GM12878 (cell line): ENCODE measurements at regions not wholly inside any gene's neighbourhood (a gene's known extent, or its start where the extent isn't known, plus 50 kb on each side); places are given as distances from the start of the nearest gene placed in this dataset.

Experiments
- ATAC-seq: fragments of 200-7000 bp; cut with Tn5 transposase; 3 replicates; pipeline ENCODE4 v1.9.1; 2020; ENCODE audit warnings: mild to moderate bottlenecking, moderate library complexity
- BruUV-seq: library from RNA; stranded (reverse); fragments of 400-500 nt; replicated peaks from 2 replicates; lab custom pipeline; 2021; lab: Mats Ljungman, UMichigan
- CTCF ChIA-PET: fragments of 300-600 bp; sonication (Branson Sonifier 250); formaldehyde crosslinking; extraction: SDS; loops from one replicate; lab custom pipeline; 2021; ENCODE audit warnings: inconsistent platforms; lab: Yijun Ruan, JAX
- POLR2A ChIA-PET: fragments of 350-600 bp; formaldehyde crosslinking; extraction: SDS; loops from one replicate; lab custom pipeline; 2021; ENCODE audit warnings: inconsistent platforms; lab: Charles Lee
- RAD21 ChIA-PET: fragments of 300-600 bp; sonication (Branson Sonifier 250); formaldehyde crosslinking; loops from one replicate; lab custom pipeline; 2023; ENCODE audit warnings: antibody characterized with exemption; ENCODE audit not compliant: unreplicated experiment; lab: Charles Lee
- SMC1A ChIA-PET: fragments of 300-600 bp; sonication (Branson Sonifier 250); formaldehyde crosslinking; loops from one replicate; lab custom pipeline; 2023; ENCODE audit not compliant: unreplicated experiment, uncharacterized antibody; lab: Charles Lee
- DNase-seq: peaks from one replicate; pipeline ENCODE4 v3.0.0-alpha.2; 2011; ENCODE audit warnings: low read depth, low spot score
- FAIRE-seq: peaks from 3 replicates; lab custom pipeline; 2011; peaks lifted over from hg19 to GRCh38; lab: Jason Lieb, UNC
- H2AFZ ChIP-seq: 2 replicates; pipeline ENCODE4 v1.6.0; 2011; ENCODE audit warnings: low read depth, low read length, control low read depth; ENCODE audit not compliant: control insufficient read depth
- H3K27ac ChIP-seq: 2 replicates; pipeline ENCODE4 v1.5.1; 2011; ENCODE audit warnings: control low read depth; ENCODE audit not compliant: control insufficient read depth, insufficient read depth
- H3K27me3 ChIP-seq, 2 experiments: replicated peaks in 1 of 2; 2 replicates each; pipeline versions ENCODE4 v1.6.0 to v1.6.1; 2011; ENCODE audit warnings: low read length in 1 of 2; ENCODE audit not compliant: control insufficient read depth in 2 of 2, insufficient read depth in 2 of 2
- H3K36me3 ChIP-seq, 2 experiments: 2 replicates each; pipeline ENCODE4 v1.5.1; 2011; ENCODE audit warnings: low read length in 1 of 2; ENCODE audit not compliant: control insufficient read depth in 2 of 2, insufficient read depth in 2 of 2
- H3K4me1 ChIP-seq: 2 replicates; pipeline ENCODE4 v1.6.1; 2011; ENCODE audit warnings: mild to moderate bottlenecking, low read length, moderate library complexity, mixed read lengths; ENCODE audit not compliant: control insufficient read depth, insufficient read depth
- H3K4me2 ChIP-seq: 2 replicates; pipeline ENCODE4 v1.6.0; 2011; ENCODE audit warnings: control low read depth; ENCODE audit not compliant: control insufficient read depth, insufficient read depth
- H3K4me3 ChIP-seq: fragments of 200-600 bp; sonication (generic); 2 replicates; pipeline ENCODE4 v1.5.1; 2016
- H3K79me2 ChIP-seq: 2 replicates; pipeline ENCODE4 v1.6.0; 2011; ENCODE audit warnings: low read length; ENCODE audit not compliant: control insufficient read depth, insufficient read depth
- H3K9ac ChIP-seq: 2 replicates; pipeline ENCODE4 v1.8.0; 2011; ENCODE audit warnings: low read length, control low read depth, mixed read lengths; ENCODE audit not compliant: control insufficient read depth, insufficient read depth
- H3K9me3 ChIP-seq: replicated peaks from 3 replicates; pipeline ENCODE4 v1.5.1; 2011; ENCODE audit warnings: mild to moderate bottlenecking, low read length; ENCODE audit not compliant: control insufficient read depth, insufficient read depth
- H4K20me1 ChIP-seq: 2 replicates; pipeline ENCODE4 v1.6.0; 2011; ENCODE audit not compliant: control insufficient read depth, insufficient read depth
- ATF7 ChIP-seq: fragments of 450-650 bp; IDR thresholded peaks from 2 replicates; pipeline ENCODE4 v1.6.1; 2016; ENCODE audit warnings: low read depth, mild to moderate bottlenecking
- BHLHE40 ChIP-seq, 2 experiments: fragments of 450-650 bp in 1 of 2; IDR thresholded peaks; 2 replicates each; pipeline ENCODE4 v1.6.1; 2011 to 2017; ENCODE audit warnings: low read depth in 2 of 2, borderline replicate concordance in 1 of 2, improper control_type of control experiment in 1 of 2, low read length in 1 of 2, mild to moderate bottlenecking in 1 of 2
- CREB1 ChIP-seq: IDR thresholded peaks from 2 replicates; pipeline ENCODE4 v1.6.1; 2012; ENCODE audit warnings: low read depth, mild to moderate bottlenecking, inconsistent platforms
- EGR1 ChIP-seq, 2 experiments: IDR thresholded peaks; 1 replicate in 1 of 2; 2 replicates in 1 of 2; pipeline ENCODE4 v1.6.1; 2011 to 2012; ENCODE audit warnings: low read depth in 2 of 2, low read length in 2 of 2, borderline replicate concordance in 1 of 2, mild to moderate bottlenecking in 1 of 2, moderate library complexity in 1 of 2
- ETV6 ChIP-seq, 2 experiments: fragments of 450-650 bp in 1 of 2; IDR thresholded peaks in 1 of 2; conservative IDR thresholded peaks in 1 of 2; 2 replicates each; pipeline ENCODE4 v1.6.1; 2014; ENCODE audit warnings: antibody characterized with exemption in 1 of 2, borderline replicate concordance in 1 of 2, low read depth in 1 of 2, mild to moderate bottlenecking in 1 of 2, moderate library complexity in 1 of 2
- GABPA ChIP-seq: IDR thresholded peaks from 2 replicates; pipeline ENCODE4 v1.6.1; 2014; ENCODE audit warnings: antibody characterized with exemption, low read depth, mild to moderate bottlenecking, inconsistent platforms
- IKZF1 ChIP-seq: fragments of 450-650 bp; conservative IDR thresholded peaks from 2 replicates; pipeline ENCODE4 v1.6.1; 2017; ENCODE audit warnings: antibody characterized with exemption, mild to moderate bottlenecking
- JUND ChIP-seq: IDR thresholded peaks from 2 replicates; pipeline ENCODE4 v1.6.1; 2012; ENCODE audit warnings: low read depth, mild to moderate bottlenecking, low read length, improper control_type of control experiment, moderate library complexity
- KAT2A ChIP-seq: conservative IDR thresholded peaks from 2 replicates; pipeline ENCODE4 v1.6.1; 2011; ENCODE audit warnings: low read depth, low read length; ENCODE audit not compliant: control insufficient read depth
- KLF5 ChIP-seq: fragments of 450-650 bp; IDR thresholded peaks from 2 replicates; pipeline ENCODE4 v1.6.1; 2014; ENCODE audit warnings: mild to moderate bottlenecking; ENCODE audit not compliant: partially characterized antibody
- RFX5 ChIP-seq: IDR thresholded peaks from 2 replicates; pipeline ENCODE4 v1.6.1; 2011; ENCODE audit warnings: low read depth, low read length, improper control_type of control experiment
- SPI1 ChIP-seq: IDR thresholded peaks from 2 replicates; pipeline ENCODE4 v1.6.1; 2011; ENCODE audit warnings: low read depth, mild to moderate bottlenecking, low read length, moderate library complexity, borderline replicate concordance; ENCODE audit not compliant: insufficient read depth
- SUZ12 ChIP-seq: fragments of 200-600 bp; sonication (generic); IDR thresholded peaks from one replicate; pipeline ENCODE4 v1.6.1; 2018; ENCODE audit warnings: antibody characterized with exemption, mild to moderate bottlenecking; ENCODE audit not compliant: unreplicated experiment
- TCF12 ChIP-seq: IDR thresholded peaks from 2 replicates; pipeline ENCODE4 v1.6.1; 2011; ENCODE audit warnings: low read depth, mild to moderate bottlenecking, low read length
- ZNF274 ChIP-seq: IDR thresholded peaks from one replicate; pipeline ENCODE4 v1.8.0; 2011; ENCODE audit not compliant: insufficient read length, insufficient read depth
- ZNF384 ChIP-seq: IDR thresholded peaks from 2 replicates; pipeline ENCODE4 v1.6.1; 2012; ENCODE audit warnings: low read depth, mild to moderate bottlenecking, low read length, improper control_type of control experiment, borderline replicate concordance
- WGBS: methylation state at CpG from one replicate; pipeline ENCODE4 v1.1.6; 2016; ENCODE audit warnings: low lambda C conversion rate; ENCODE audit not compliant: insufficient replicate concordance, insufficient coverage; ENCODE audit errors: missing lambda C conversion rate; 5-methylcytosine and 5-hydroxymethylcytosine counted together
- in situ Hi-C: fragments of 300-500 bp; cut with MboI; formaldehyde crosslinking; loops from 9 replicates; pipeline ENCODE4 v1.14.3; 2018; ENCODE audit warnings: mixed read lengths
- intact Hi-C: fragments of 100-400 bp; cut with micrococcal nuclease; formaldehyde crosslinking; loops from one replicate; pipeline ENCODE4 v1.14.2; 2022; ENCODE audit not compliant: unreplicated experiment
- TF ChIP-seq, protein P1 (sequence below): fragments of 450-650 bp; IDR thresholded peaks from 2 replicates; pipeline ENCODE4 v1.6.1; 2017; ENCODE audit warnings: low read depth, mild to moderate bottlenecking, moderate library complexity
- TF ChIP-seq, protein P2 (sequence below): fragments of 450-650 bp; IDR thresholded peaks from 2 replicates; pipeline ENCODE4 v1.6.1; 2014; ENCODE audit warnings: mild to moderate bottlenecking
- TF ChIP-seq, protein P3 (sequence below): fragments of 450-650 bp; formaldehyde crosslinking; IDR thresholded peaks from 2 replicates; pipeline ENCODE4 v1.4.0; 2020; ENCODE audit warnings: mild to moderate bottlenecking, moderate library complexity

DNA sequence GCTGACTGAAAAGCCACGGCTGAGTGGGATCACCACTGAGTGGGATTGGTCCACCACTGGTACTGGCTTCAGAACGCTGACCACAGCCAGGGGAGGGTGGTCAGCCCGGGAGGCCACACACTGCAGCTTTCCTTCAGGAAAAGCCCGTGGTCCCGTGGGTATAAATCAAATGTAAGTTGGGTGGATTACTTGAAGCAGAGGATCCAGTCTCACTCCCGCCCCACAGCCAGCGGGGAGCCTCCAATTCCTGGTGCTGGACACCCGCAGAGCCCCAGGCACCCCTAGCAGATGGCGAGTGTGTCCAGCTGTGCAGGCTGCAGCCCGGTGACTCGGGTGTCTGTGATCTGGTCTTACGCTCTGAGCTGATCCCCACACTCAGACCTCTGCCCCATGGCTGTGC, 231.1 kb upstream of the ZNF32 start:
- RAD21 ChIA-PET: no interaction called here
- Histone ChIP-seq H3K9me3 (no peaks in the 10 kb centered on the region), H3K79me2 (no peaks in the 10 kb centered on the region), H3K4me2 (no peak overlapping the region), H3K27ac (no peak overlapping the region), H3K36me3 (no peaks in the 10 kb centered on the region), H3K4me1 (no peaks in the 10 kb centered on the region), H2AFZ (no peak overlapping the region), H4K20me1 (no peaks in the 10 kb centered on the region), H3K27me3 (peaks cover 0 to 3% of the 10 kb centered on the region in 2 experiments; a peak in 3 of 4 replicates), H3K9ac (no peak overlapping the region), H3K4me3 (no peak overlapping the region)
- no peak for ATAC-seq
- no peak for DNase-seq
- SMC1A ChIA-PET: no interaction called here
- POLR2A ChIA-PET: no interaction called here
- FAIRE-seq: no peak
- TF ChIP-seq ZNF274: no peak
- no peak for TF ChIP-seq EGR1 (IDR thresholded peaks at IDR 0.05; ENCODE audit: borderline replicate concordance in 1 of 2, low read depth in 2 of 2, low read length in 2 of 2)
- TF ChIP-seq ZNF384: no peak
- TF ChIP-seq KAT2A: no peak
- TF ChIP-seq IKZF1: no peak
- TF ChIP-seq JUND: no peak
- TF ChIP-seq CREB1: no peak
- no peak for TF ChIP-seq GABPA
- TF ChIP-seq ETV6 (conservative IDR thresholded peaks at IDR 0.05 in 1 of 2, IDR thresholded peaks at IDR 0.05 in 1 of 2; ENCODE audit: borderline replicate concordance in 1 of 2, low read depth in 1 of 2): no peak
- TF ChIP-seq SPI1: no peak
- TF ChIP-seq, protein P1, sequence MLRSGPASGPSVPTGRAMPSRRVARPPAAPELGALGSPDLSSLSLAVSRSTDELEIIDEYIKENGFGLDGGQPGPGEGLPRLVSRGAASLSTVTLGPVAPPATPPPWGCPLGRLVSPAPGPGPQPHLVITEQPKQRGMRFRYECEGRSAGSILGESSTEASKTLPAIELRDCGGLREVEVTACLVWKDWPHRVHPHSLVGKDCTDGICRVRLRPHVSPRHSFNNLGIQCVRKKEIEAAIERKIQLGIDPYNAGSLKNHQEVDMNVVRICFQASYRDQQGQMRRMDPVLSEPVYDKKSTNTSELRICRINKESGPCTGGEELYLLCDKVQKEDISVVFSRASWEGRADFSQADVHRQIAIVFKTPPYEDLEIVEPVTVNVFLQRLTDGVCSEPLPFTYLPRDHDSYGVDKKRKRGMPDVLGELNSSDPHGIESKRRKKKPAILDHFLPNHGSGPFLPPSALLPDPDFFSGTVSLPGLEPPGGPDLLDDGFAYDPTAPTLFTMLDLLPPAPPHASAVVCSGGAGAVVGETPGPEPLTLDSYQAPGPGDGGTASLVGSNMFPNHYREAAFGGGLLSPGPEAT: no peak
- TF ChIP-seq TCF12: no peak
- TF ChIP-seq KLF5: no peak
- TF ChIP-seq, protein P2, sequence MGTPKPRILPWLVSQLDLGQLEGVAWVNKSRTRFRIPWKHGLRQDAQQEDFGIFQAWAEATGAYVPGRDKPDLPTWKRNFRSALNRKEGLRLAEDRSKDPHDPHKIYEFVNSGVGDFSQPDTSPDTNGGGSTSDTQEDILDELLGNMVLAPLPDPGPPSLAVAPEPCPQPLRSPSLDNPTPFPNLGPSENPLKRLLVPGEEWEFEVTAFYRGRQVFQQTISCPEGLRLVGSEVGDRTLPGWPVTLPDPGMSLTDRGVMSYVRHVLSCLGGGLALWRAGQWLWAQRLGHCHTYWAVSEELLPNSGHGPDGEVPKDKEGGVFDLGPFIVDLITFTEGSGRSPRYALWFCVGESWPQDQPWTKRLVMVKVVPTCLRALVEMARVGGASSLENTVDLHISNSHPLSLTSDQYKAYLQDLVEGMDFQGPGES: no peak
- TF ChIP-seq RFX5: no peak
- no peak for TF ChIP-seq ATF7
- no peak for TF ChIP-seq SUZ12
- TF ChIP-seq, protein P3, sequence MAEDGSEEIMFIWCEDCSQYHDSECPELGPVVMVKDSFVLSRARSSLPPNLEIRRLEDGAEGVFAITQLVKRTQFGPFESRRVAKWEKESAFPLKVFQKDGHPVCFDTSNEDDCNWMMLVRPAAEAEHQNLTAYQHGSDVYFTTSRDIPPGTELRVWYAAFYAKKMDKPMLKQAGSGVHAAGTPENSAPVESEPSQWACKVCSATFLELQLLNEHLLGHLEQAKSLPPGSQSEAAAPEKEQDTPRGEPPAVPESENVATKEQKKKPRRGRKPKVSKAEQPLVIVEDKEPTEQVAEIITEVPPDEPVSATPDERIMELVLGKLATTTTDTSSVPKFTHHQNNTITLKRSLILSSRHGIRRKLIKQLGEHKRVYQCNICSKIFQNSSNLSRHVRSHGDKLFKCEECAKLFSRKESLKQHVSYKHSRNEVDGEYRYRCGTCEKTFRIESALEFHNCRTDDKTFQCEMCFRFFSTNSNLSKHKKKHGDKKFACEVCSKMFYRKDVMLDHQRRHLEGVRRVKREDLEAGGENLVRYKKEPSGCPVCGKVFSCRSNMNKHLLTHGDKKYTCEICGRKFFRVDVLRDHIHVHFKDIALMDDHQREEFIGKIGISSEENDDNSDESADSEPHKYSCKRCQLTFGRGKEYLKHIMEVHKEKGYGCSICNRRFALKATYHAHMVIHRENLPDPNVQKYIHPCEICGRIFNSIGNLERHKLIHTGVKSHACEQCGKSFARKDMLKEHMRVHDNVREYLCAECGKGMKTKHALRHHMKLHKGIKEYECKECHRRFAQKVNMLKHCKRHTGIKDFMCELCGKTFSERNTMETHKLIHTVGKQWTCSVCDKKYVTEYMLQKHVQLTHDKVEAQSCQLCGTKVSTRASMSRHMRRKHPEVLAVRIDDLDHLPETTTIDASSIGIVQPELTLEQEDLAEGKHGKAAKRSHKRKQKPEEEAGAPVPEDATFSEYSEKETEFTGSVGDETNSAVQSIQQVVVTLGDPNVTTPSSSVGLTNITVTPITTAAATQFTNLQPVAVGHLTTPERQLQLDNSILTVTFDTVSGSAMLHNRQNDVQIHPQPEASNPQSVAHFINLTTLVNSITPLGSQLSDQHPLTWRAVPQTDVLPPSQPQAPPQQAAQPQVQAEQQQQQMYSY (CRISPR knock-in tag): no peak
- TF ChIP-seq BHLHE40 (IDR thresholded peaks at IDR 0.05; ENCODE audit: borderline replicate concordance in 1 of 2, low read depth in 2 of 2, low read length in 1 of 2): no peak
- no TSS peak for BruUV-seq
- intact Hi-C loops (no loop called here), in situ Hi-C loops (no loop called here)
- 17% methylated on average over 12 of the region's 12 CpGs for WGBS
- CTCF ChIA-PET: no interaction called here
